ENCODE measurements at regions not wholly inside any gene's neighbourhood (a gene's known extent, or its start where the extent isn't known, plus 50 kb on each side); places are given as distances from the start of the nearest gene placed in this dataset.

GRCh38 chr18:7288544-7288943 is 57.7 kb downstream of the LRRC30 start:
- TF ChIP-seq MAX (IDR thresholded peaks at IDR 0.05; ENCODE audit: low read depth, low read length) = no peak
- no peak for TF ChIP-seq POLR2A (IDR thresholded peaks at IDR 0.05; ENCODE audit: extremely low read depth, insufficient read length)
- TF ChIP-seq, protein P1, sequence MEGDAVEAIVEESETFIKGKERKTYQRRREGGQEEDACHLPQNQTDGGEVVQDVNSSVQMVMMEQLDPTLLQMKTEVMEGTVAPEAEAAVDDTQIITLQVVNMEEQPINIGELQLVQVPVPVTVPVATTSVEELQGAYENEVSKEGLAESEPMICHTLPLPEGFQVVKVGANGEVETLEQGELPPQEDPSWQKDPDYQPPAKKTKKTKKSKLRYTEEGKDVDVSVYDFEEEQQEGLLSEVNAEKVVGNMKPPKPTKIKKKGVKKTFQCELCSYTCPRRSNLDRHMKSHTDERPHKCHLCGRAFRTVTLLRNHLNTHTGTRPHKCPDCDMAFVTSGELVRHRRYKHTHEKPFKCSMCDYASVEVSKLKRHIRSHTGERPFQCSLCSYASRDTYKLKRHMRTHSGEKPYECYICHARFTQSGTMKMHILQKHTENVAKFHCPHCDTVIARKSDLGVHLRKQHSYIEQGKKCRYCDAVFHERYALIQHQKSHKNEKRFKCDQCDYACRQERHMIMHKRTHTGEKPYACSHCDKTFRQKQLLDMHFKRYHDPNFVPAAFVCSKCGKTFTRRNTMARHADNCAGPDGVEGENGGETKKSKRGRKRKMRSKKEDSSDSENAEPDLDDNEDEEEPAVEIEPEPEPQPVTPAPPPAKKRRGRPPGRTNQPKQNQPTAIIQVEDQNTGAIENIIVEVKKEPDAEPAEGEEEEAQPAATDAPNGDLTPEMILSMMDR (IDR thresholded peaks at IDR 0.05; ENCODE audit: low read depth, low read length) = no peak
- TF ChIP-seq MYC (IDR thresholded peaks at IDR 0.05; ENCODE audit: low read depth, low read length) = no peak
- H3K4me3 ChIP-seq (ENCODE audit: low read depth, low read length) = no peak overlapping the region
- DNase-seq (ENCODE audit: low read depth) = no peak

- H3K4me3 ChIP-seq (ENCODE audit: low read depth, low read length) = no peak overlapping the region
- no peak for TF ChIP-seq POLR2A (IDR thresholded peaks at IDR 0.05; ENCODE audit: extremely low read depth, insufficient read length)
- no peak for TF ChIP-seq MAX (IDR thresholded peaks at IDR 0.05; ENCODE audit: low read depth, low read length)
- TF ChIP-seq, protein P1 (IDR thresholded peaks at IDR 0.05; ENCODE audit: low read depth, low read length) = no peak
- no peak for TF ChIP-seq MYC (IDR thresholded peaks at IDR 0.05; ENCODE audit: low read depth, low read length)
- no peak for DNase-seq (ENCODE audit: low read depth)
Measured at GRCh38 chr18:7290077-7290476, 59.2 kb downstream of the LRRC30 start.

GRCh38 chr18:7291046-7291445 is 60.2 kb downstream of the LRRC30 start:
- DNase-seq (ENCODE audit: low read depth) = no peak
- TF ChIP-seq POLR2A (IDR thresholded peaks at IDR 0.05; ENCODE audit: extremely low read depth, insufficient read length) (no peak), MAX (IDR thresholded peaks at IDR 0.05; ENCODE audit: low read depth, low read length) (no peak), MYC (IDR thresholded peaks at IDR 0.05; ENCODE audit: low read depth, low read length) (no peak)
- TF ChIP-seq, protein P1 (IDR thresholded peaks at IDR 0.05; ENCODE audit: low read depth, low read length) = no peak
- no peak overlapping the region for H3K4me3 ChIP-seq (ENCODE audit: low read depth, low read length)

DNA sequence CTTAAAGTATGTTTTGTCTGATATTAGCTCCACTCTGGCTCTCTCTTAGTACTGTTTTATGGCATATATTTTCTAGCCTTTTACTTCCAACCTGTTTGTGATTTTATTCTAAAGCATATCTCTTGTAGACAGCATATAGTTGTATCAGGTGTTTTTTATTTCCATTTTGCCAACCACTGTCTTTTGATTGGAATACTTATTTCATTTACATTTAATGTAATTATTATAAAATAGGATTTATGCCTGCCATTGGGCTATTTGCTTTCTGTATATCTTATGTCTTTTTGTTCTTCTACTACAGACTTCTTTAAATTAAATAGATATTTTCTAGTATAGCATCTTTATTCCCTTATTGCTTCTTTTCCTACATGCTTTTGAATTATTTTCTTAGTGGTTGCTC is 67.3 kb downstream of the LRRC30 start:
- DNase-seq (ENCODE audit: low read depth) = no peak
- H3K4me3 ChIP-seq (ENCODE audit: low read depth, low read length) = no peak overlapping the region
- TF ChIP-seq MAX (IDR thresholded peaks at IDR 0.05; ENCODE audit: low read depth, low read length) = no peak
- TF ChIP-seq POLR2A (IDR thresholded peaks at IDR 0.05; ENCODE audit: extremely low read depth, insufficient read length) = no peak
- TF ChIP-seq, protein P1 (IDR thresholded peaks at IDR 0.05; ENCODE audit: low read depth, low read length) = no peak
- TF ChIP-seq MYC (IDR thresholded peaks at IDR 0.05; ENCODE audit: low read depth, low read length) = no peak

DNA sequence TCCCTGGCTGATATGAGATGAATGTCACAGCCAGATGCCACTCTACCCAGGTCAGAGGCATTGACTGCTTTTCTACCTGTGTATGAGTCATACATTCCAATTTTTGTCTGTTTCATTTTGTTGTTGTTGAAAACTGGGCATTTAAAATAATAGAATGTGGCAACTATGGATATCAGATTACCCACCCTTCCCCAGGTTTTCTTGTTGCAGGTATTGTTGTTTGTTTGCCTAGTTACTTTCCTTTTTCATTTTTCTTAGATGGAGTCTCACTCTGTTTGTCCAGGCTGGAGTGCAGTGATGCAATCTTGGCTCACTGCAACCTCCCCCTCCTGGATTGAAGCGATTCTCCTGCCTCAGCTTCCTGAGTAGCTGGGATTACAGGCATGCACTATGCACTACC is 70.2 kb downstream of the LRRC30 start:
- H3K4me3 ChIP-seq (ENCODE audit: low read depth, low read length) = no peak overlapping the region
- TF ChIP-seq, protein P1 (IDR thresholded peaks at IDR 0.05; ENCODE audit: low read depth, low read length) = no peak
- TF ChIP-seq POLR2A (IDR thresholded peaks at IDR 0.05; ENCODE audit: extremely low read depth, insufficient read length) = no peak
- no peak for TF ChIP-seq MAX (IDR thresholded peaks at IDR 0.05; ENCODE audit: low read depth, low read length)
- TF ChIP-seq MYC (IDR thresholded peaks at IDR 0.05; ENCODE audit: low read depth, low read length) = no peak
- no peak for DNase-seq (ENCODE audit: low read depth)
